ENCODE measurements at regions not wholly inside any gene's neighbourhood (a gene's known extent, or its start where the extent isn't known, plus 50 kb on each side); places are given as distances from the start of the nearest gene placed in this dataset.
"Not testable (repeated sequence)": the region's sequence is repeated elsewhere in the genome, so short reads cannot be mapped to it uniquely, and the experiment has no call there.

DNA sequence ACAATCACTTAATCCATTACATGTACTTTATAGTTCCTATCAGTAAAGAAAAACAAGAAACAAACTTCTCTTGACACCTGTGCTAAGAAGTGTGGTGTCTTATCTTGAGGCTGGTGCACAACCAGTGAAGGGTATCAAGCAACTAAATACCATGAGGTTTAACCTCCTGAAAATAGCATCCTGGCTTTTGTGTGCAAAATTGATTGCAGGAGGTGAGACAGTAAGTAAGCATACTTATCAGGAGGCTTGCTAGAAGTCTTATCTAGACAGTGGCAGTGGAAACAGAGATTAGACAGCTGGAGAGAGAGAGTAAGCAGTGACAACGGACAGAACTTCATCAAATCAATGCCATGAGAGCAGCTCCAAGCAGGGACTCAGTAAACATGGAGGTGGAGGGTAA lies 730.3 kb downstream of the DNAH5 start:
- DNase-seq = no peak

DNA sequence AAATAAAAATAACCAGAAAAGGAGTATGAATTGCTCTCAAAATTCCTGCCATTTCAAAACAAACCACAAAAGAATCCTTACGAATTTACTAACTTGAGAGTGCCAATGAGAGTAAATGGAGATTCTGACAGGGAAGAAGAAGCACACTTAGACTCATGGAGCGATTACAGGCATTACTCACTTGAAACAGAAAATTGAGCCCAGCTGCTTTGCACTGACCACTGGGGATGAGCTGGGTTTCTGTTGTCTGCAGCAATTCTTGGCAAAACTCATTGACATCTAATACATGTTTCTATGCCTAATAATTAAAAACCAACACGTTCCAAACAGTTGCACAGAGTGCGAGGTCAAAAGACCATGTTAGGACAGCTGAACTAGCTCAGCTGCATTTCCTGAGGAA lies 731.6 kb downstream of the DNAH5 start:
- no peak for DNase-seq

DNA sequence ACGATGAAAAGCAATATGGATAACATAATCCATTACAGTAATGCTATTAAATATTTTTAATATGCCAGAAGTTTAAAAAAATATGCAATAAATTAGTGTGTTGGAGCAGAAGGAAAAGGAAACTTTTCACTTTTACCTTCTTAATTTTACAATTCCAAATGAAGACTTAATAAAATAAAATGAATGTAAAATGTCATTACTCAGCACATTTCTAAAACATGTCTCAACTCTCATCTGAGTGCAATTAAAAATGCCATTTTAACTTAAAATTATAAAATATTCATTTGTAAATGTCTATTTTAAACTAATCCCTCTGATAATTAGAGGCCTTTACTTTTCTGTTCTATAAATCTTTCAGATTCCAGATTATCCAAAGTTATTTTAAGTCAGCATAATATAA lies 733.4 kb downstream of the DNAH5 start:
- no peak for DNase-seq

DNA sequence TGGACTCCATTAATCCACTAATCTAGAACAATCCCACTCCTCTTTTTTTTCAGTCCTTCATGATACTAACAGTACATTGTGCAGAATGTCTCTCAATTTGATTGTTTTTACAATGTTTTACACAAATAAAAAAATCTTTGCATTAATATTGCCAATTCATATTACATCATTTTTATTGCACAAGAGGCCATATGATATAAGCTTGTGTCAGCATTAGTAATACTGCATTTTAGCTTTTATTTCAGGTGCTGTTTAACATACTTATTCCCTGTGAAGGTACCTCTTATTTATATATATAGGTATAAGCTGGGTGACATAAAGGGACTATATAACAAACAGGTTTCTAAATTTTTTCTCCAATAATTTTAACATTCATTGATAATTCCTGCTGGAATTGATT lies 737.4 kb downstream of the DNAH5 start:
- DNase-seq = no peak

DNA sequence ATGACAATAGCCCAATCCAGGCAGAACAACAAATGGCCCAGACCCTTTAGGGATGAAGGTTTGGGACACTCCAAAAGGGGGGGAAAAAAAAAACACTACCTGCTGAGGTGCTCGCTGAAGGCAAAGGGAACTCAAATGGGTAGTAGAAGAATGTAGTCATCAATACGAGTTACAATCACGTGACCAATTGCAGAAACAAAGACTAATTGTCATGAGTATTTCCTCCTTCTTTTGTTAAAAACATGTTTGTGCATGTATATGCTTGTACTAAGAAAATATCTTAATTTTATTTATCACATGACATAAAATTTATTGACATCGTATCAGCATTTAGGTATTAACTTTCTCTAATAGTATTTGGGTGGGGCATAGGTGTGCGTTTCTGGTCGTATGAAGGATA lies 743.5 kb downstream of the DNAH5 start:
- DNase-seq = no peak

DNA sequence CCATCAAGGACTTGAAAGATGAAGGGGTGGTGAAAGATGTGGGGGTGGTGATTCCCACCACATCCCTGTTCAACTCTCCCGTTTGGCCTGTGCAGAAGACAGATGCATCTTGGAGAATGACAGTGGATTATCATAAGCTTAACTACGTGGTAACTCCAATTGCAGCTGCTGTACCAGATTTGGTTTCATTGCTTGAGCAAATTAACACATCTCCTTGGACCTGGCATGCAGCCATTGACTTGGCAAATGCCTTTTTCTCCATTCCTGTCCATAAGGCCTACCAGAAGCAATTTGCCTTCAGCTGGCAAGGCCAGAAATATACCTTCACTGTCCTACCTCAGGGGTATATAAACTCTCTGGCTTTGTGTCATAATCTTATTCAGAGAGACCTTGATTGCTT lies 746.3 kb downstream of the DNAH5 start:
- DNase-seq = not testable (repeated sequence)

DNA sequence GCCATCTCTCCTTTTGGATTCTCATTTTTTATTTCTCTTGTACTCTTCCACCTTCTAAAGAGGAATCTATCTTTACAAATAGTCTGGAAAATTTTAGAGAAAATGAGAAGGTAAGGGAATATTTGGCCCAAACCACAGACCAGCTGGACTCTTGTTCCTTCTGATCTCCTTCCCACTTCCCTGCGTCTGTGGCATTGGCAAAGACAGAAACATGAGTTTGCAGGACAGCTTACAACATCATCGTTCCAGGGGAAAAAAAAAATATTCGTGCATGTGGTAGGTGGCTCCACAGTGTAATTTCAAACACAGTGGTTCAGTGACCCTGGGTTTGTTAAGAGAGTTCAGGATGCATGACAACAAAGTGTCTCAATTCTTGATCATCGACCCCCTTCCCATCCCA lies 755.0 kb downstream of the DNAH5 start:
- no peak for DNase-seq

DNA sequence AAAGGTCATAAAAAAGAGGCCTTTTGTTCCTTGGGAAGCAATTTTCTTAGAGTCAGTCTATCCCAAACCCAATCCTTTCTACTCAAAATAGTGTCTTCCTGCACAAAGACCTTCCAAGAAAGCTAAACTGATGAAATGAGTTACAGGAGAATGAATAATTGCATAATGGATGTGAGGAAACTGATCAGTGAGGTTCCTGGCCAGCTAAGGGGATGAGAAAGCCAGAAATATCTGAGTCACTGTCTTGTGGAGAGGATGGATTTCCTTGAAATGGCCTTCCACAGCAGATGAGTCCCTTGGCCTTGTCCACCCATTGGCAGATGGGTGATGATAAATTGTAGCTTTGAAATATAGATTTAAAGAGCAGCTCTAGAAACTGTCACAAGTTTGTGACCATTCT lies 756.1 kb downstream of the DNAH5 start:
- DNase-seq = no peak

DNA sequence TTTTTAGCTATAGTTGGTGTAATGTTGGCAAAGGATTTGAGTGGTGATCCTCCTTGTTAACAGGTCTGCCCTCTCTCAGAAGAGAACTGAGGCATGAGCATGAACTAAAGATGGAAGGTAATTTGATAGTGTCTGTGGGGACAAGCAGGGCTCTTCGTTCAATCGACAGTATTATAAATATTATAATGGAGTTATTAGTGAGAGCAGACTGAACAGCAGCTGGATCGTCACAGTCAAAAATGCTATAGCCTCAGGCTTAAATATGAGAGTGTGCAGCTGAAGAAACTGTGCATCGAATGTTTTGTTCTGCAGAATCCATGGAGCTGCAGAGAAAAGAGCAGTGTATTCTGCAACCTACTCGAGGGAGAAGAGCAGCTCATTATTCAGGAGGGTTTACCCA lies 757.3 kb downstream of the DNAH5 start:
- DNase-seq = no peak

DNA sequence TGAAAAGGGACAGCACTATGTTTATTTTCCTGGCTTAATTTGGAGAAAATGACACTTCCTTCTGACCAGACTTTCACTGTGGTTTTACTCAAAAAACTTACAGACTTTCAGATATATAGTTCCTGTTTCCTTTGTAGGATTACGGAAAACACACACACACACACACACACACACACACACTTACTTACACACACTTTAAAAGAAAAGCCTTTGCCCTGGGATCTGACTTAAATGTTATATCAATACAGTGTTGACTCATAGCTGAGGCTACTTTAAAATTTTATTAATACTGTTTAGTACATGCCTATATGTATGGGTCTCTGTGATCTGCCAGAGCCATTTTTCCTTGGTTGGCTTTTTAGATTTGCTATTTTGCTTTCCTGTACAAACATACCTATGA lies 758.3 kb downstream of the DNAH5 start:
- no peak for DNase-seq

DNA sequence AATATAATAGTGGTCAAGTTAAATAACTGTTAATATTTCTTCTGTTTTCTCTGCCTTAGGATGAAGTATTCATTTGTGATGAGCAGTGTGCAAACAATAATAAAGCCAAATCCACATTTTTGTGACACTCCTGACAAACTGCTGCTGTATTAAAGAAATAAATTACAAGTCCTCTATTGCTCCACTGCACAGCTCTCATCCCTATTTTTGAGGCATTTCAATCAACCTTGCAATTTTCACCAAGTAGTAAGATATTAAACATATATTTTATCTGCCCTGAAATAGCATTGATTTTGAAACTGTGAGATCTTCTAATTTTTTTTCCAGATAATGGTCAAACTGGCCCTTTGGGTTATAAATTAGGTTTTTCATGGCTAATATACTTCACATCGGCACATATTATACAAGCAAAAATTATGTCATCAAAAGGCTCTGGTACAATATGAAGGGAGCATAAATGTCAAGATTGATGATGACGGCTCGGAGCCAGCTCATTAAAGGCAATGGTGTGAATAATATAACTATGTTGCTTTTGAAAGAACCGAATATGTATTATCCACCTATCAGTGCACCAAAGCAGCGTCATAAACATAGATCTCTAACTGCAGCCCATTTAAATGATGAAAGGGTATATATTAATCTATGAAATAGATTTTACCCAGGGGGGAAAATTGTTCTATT lies 764.9 kb downstream of the DNAH5 start:
- DNase-seq = no peak

DNA sequence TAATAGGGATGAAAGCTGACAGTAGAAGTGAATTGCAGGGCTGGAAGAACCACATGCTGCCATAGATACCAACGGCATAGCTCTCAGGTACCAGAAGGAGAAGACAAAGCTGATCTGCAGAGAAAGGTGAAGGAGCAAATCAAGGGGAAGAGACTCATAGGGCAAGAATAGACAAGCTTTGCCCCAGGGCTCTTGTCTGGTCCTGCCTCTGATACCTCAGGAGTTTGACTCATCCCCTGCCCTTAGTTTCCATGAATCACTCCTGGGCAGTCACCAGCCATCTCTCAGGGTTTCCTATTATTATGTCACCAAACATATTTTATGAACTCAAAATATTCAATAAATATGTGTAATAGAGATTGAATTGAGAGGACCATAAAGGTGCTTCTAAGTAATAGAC lies 800.9 kb downstream of the DNAH5 start:
- no peak for DNase-seq

DNA sequence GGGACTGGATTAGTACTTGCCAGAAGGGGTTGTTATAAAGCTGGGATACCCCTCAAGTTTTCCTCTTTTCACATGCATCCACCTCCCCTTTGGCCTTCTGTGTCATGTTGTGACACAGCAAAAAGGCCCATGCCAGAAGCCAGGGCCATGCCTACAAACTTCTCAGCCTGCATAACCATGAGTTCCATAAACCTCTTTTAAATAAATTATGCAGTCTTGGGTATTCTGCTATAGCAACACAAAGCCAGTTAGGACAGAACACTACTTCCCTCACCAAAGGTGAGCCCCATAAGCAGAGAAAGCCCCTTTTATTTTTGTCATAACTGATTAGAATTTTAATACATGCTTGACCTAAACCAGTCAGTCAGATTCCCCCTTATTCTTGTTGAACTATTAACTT lies 801.3 kb downstream of the DNAH5 start:
- DNase-seq = no peak

DNA sequence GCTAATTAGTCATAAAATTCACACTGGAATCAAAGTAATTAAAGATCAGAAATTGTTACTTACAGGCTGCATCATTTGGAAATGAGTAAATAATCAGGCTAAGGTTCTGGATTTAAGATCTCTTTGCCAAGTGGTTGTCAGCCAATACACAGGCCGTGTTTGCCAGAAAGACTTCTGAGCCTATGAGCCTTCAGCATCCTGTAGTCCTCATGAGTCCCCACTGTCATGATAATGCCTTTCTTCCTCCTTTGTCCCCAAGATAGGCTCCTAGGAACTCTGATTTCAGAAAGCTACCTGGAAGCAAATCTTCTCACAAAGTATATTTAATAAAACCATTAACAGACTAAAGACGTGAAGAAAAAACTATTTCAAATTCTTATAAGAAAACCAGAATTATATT lies 810.5 kb downstream of the DNAH5 start:
- DNase-seq = no peak

DNA sequence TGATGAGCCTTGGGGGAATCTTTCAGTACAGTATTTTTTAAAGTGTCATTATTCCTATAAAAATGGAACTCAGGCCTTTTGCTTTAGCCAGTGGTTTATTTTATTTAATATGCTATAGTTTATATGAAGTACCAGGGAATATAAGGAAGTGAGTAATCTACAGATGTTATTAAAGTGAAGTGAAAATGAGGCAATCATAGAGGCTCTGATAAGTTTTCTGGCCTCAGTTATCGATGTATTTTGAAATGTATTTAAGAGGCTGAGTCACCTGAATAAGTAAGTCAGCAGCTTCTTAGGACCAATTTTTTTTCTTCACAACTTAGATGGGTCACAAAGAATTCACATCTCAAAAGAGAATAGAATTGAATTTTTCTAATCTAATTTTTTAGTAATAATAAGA lies 829.0 kb downstream of the DNAH5 start:
- DNase-seq = no peak

DNA sequence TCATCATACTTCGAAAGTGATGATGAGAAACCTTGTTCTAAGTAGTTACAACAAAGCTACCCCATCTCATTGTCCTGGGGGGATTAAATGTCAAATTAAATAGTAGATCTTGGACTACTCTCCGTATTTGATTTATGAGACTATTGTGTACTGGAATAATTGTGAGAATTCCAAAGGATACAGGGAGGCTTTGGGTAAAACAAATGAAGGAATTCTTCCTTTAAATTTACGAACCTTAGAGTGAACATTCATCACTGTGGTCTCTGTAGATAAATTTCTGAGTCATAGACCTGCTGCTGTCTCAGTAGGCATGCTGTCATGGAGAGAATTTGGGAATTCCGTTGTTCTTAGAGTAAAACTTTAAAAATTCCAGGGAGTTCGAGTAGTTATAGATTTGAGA lies 836.2 kb downstream of the DNAH5 start:
- no peak for DNase-seq

DNA sequence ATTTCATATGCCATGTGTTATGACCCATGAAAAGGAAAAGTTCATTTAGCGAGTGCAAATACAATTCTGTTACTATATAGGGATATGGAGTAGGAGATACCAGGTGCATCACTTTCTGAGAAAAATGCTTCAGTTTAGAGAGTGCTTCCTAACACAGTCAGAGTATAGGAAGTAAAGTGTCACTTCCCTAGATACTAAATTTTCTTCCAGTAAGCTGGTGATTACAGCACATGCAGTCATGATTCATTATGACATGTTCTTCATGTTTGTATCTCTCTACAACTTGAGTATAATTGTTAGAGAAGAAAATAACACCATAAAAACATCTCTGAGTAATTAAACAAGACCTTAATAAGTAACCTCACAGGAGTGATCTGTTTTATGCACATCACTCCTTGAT lies 837.0 kb downstream of the DNAH5 start:
- DNase-seq = no peak

DNA sequence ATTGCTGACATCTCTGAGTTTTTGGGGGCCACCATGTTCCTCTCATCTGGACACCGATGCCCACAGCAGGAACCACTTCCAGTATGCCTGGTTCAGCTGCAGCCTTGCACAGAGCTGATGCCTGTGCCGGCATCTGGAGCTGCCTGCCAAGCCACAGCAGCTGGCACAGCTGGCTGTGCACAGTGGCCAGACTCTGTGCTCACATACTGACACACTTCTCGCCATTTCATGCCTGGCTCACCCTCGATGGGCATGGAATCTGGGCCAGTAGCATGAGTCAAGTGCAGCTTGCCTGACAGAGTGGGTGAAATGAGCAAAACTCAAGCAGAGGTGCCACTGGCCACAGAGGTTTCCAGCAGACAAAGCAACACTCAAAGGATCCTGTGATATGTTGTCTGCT lies 863.4 kb downstream of the DNAH5 start:
- DNase-seq = no peak

DNA sequence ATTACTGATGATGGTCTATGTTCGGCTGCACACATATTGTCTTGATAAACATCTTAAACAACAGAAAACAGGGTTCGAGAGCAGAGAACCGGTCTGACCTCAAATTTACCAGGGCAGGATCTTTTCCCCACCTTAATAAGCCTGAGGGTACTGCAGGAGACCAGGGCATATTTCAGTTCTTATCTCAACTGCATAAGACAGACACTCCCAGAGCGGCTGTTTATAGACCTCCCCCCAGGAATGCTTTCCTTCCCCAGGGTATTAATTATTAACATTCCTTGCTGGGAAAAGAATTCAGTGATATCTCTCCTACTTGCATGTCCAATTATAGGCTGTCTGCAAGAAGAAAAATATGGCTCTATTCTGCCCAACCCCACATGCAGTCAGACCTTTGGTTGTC lies 871.6 kb downstream of the DNAH5 start:
- DNase-seq = not testable (repeated sequence)

DNA sequence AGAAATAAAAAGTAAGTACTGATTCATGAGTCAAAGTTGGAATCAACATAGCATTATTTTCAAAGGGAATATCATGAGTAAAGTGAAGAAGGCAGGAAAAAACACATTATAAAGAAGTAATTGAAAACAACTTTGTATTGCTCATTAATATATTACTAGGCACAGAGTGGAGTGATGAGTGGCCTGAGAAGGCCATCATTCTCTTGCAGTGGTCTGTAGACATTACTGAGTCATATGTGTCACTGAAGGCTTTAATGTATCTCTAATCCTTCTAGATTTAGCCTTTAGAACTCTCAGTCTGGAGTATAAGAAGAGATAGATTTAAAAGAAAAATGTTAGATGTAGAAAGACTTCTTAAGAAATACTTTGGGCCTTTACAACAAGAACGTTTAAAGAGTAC lies 881.4 kb downstream of the DNAH5 start:
- DNase-seq = no peak

DNA sequence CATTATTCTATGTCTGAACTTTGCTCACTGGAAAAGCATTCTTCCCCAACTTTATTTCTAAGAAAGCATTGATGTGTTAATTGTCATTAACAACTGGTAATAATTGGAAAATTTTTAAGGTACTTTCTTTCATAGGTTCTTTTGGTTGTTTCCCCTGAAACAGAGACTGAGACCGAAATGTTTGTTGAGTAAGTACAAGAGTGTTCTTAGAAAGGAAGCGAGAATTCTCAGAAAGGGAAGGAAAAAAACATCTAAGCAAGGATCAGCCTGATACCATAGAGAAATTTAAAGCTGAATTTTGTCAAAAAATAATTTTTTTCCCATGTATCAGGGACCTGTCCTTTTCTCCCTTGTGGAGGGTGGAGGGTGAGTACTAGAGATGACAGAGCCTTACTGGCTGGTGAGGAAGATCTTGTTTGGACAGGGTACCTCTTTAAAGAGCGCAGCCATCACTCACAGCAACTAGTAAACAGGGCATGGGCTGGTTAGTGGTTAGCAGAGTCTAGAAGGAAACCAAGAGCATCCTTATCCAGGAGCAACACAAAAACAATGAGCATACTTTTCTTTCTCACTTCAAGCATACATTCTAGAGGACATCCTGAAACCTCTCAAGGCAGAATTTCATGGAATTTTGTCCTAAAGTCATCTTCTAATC lies 898.5 kb downstream of the DNAH5 start:
- DNase-seq = no peak

DNA sequence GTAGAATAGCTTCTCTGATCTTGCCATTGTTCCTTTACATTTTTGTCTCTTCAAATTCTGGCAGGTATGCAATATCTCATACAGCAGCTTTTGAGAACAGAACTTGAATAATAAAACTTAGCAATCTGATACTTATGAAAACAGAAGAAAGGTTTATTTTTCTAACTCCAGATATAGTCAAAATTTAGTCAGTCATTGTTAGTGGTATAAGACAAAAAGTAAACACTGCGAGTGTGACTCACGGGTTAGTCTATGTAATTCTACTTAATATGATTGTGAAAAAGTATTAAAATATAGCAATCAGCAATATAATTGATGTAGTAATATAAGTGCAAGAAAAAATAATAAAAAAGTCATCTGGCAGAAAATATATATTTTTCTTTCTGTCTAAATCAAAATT lies 910.4 kb downstream of the DNAH5 start:
- no peak for DNase-seq

DNA sequence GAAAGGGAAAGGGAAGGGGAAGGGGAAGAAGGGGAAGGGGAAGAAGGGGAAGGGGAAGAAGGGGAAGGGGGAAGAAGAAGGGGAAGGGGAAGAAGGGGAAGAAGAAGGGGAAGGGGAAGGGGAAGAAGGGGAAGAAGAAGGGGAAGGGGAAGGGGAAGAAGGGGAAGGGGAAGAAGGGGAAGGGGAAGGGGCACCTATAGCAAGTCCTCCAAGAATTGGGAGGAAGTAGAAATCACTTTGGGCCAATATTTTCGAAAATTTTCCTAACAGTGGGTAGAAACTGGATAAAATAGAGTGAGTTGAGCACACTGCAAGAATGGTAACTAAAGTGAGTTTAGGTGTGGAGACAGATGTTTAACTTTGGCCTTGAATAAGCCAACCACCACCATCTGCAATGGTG lies 915.3 kb downstream of the DNAH5 start:
- DNase-seq = no peak

DNA sequence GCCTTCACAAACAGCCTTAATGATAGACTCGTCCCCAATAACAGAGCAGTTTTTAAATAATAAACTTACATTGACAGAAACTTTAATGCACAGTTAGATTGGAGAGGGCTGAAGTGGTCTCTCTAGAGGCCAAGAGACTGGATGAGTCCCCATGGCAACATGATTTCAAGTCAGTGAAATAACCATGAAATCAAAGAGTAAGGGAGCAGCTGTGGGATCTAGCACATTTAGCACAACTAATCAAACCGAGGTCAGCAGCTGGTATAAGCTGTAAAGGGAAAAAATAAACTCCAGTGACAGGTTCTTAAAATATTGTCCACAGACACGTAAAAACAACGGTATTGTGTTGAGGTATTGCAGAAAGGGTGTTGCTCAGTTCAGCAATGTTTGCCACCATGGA lies 916.6 kb downstream of the DNAH5 start:
- DNase-seq = no peak

DNA sequence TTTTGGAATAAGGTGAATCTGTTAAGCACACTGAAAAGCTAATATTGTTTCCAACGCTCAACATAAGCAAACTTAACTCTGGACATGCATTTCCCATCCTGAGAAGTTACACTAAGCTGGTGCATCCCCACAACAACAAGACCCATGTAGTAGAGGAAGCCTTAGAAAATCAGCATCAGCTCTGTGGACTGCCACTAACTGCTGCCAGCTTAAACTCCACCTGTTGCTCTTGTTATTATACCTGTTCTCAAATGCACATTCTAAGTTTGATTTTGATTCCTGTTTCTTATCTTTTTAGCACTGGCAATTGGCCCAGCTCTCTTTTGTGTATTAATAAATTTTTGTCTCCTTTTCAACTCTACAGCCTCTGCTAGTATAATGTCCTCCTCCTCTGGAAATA lies 924.8 kb downstream of the DNAH5 start:
- no peak for DNase-seq

Data from activated CD4-positive, alpha-beta T cell treated with anti-CD3 and anti-CD28 coated beads, Interleukin-2, Interleukin-6, amounts not matched to agents 100 ng/mL and 50 ng/mL, durations not matched to agents 16 hours and 8 hours (primary cell).